22Rv1 (cell line): ENCODE measurements at regions not wholly inside any gene's neighbourhood (a gene's known extent, or its start where the extent isn't known, plus 50 kb on each side); places are given as distances from the start of the nearest gene placed in this dataset.

Experiments
- ZFX ChIP-seq: fragments of 450-650 bp; IDR thresholded peaks from 2 replicates; pipeline ENCODE4 v1.6.1; 2017; ENCODE audit warnings: antibody characterized with exemption, borderline replicate concordance
- TF ChIP-seq, protein P1 (sequence below): fragments of 450-650 bp; IDR thresholded peaks from 2 replicates; pipeline ENCODE4 v1.5.1; 2017; ENCODE audit warnings: mild to moderate bottlenecking

DNA sequence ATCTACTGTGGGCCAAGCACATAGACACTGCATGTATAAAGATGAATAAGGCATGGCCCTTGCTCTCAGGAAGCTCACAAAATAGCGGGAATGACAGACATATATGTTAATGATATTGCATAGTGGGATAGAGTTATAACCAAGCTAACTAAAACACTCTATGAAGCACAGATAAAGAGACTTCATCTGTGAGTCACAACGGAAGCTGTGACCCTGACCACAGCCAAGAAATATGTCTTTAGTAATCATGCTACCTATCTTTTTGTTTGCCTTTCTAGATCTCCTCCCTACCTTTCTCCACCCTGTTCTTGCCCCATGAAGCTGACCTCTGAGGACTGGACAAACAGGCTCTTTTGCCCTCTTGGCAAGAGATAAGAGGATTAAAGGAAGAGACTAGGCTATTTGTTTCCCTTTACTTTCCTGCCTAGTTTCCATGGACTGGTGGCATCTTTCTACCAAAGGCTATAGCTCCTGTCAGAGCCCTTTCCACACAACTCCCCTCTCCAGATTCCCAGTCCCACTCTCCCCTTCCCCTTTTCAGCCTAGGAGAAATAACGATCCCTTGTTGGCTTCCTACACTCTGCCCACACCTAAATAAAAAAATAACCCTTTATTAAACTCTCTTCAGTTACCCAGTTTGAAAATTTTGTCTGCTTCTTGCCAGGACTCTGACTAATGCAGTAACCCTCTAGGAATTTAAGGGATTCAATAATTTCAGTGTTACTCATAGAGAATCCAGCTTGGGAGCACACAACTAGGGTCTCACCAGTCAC is 504.9 kb upstream of the MARCKS start:
- TF ChIP-seq, protein P1, sequence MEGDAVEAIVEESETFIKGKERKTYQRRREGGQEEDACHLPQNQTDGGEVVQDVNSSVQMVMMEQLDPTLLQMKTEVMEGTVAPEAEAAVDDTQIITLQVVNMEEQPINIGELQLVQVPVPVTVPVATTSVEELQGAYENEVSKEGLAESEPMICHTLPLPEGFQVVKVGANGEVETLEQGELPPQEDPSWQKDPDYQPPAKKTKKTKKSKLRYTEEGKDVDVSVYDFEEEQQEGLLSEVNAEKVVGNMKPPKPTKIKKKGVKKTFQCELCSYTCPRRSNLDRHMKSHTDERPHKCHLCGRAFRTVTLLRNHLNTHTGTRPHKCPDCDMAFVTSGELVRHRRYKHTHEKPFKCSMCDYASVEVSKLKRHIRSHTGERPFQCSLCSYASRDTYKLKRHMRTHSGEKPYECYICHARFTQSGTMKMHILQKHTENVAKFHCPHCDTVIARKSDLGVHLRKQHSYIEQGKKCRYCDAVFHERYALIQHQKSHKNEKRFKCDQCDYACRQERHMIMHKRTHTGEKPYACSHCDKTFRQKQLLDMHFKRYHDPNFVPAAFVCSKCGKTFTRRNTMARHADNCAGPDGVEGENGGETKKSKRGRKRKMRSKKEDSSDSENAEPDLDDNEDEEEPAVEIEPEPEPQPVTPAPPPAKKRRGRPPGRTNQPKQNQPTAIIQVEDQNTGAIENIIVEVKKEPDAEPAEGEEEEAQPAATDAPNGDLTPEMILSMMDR = no peak
- no peak for TF ChIP-seq ZFX
